ENCODE measurements at regions not wholly inside any gene's neighbourhood (a gene's known extent, or its start where the extent isn't known, plus 50 kb on each side); places are given as distances from the start of the nearest gene placed in this dataset.
"Not testable (repeated sequence)": the region's sequence is repeated elsewhere in the genome, so short reads cannot be mapped to it uniquely, and the experiment has no call there.

- no peak for DNase-seq (ENCODE audit: low spot score)
Measured at GRCh38 chr20:11174861-11175260, 501.1 kb upstream of the JAG1 start.

GRCh38 chr20:11176431-11176830 is 502.6 kb upstream of the JAG1 start:
- DNase-seq (ENCODE audit: low spot score): no peak

- no peak for DNase-seq (ENCODE audit: low spot score)
Measured at GRCh38 chr20:11178946-11179654, 505.3 kb upstream of the JAG1 start.

GRCh38 chr20:11180186-11180585 is 506.4 kb upstream of the JAG1 start:
- no peak for DNase-seq (ENCODE audit: low spot score)

GRCh38 chr20:11181129-11181528 is 507.3 kb upstream of the JAG1 start:
- not testable (repeated sequence) for DNase-seq (ENCODE audit: low spot score)

GRCh38 chr20:11181966-11182365 is 508.2 kb upstream of the JAG1 start:
- no peak for DNase-seq (ENCODE audit: low spot score)

GRCh38 chr20:11182720-11183119 is 508.9 kb upstream of the JAG1 start:
- DNase-seq (ENCODE audit: low spot score): no peak

GRCh38 chr20:11186301-11187008 is 512.7 kb upstream of the JAG1 start:
- DNase-seq (ENCODE audit: low spot score): no peak

GRCh38 chr20:11188843-11189603 is 515.2 kb upstream of the JAG1 start:
- DNase-seq (ENCODE audit: low spot score): no peak

- DNase-seq (ENCODE audit: low spot score): no peak
Measured at GRCh38 chr20:11190741-11191140, 516.9 kb upstream of the JAG1 start.

GRCh38 chr20:11192106-11192505 is 518.3 kb upstream of the JAG1 start:
- DNase-seq (ENCODE audit: low spot score): no peak

- DNase-seq (ENCODE audit: low spot score): no peak
Measured at GRCh38 chr20:11193241-11193640, 519.4 kb upstream of the JAG1 start.

- no peak for DNase-seq (ENCODE audit: low spot score)
Measured at GRCh38 chr20:11195169-11195568, 521.4 kb upstream of the JAG1 start.

GRCh38 chr20:11195899-11196558 is 522.2 kb upstream of the JAG1 start:
- no peak for DNase-seq (ENCODE audit: low spot score)

GRCh38 chr20:11197851-11198250 is 524.1 kb upstream of the JAG1 start:
- DNase-seq (ENCODE audit: low spot score): no peak

GRCh38 chr20:11200423-11200822 is 526.6 kb upstream of the JAG1 start:
- no peak for DNase-seq (ENCODE audit: low spot score)

- peak; percentile 57 for DNase-seq (ENCODE audit: low spot score)
Measured at GRCh38 chr20:11204926-11205768, 531.3 kb upstream of the JAG1 start.

GRCh38 chr20:11205769-11206362 is 532.1 kb upstream of the JAG1 start:
- no peak for DNase-seq (ENCODE audit: low spot score)

- DNase-seq (ENCODE audit: low spot score): no peak
Measured at GRCh38 chr20:11207749-11208502, 534.1 kb upstream of the JAG1 start.

- no peak for DNase-seq (ENCODE audit: low spot score)
Measured at GRCh38 chr20:11210611-11211010, 536.8 kb upstream of the JAG1 start.

All from D341Med (cell line).